SU-DHL-6 (cell line): ENCODE measurements at regions not wholly inside any gene's neighbourhood (a gene's known extent, or its start where the extent isn't known, plus 50 kb on each side); places are given as distances from the start of the nearest gene placed in this dataset.

Experiments used
- H2AFZ ChIP-seq: fragments of 200-600 bp; sonication (generic); 2 replicates; pipeline ENCODE4 v1.6.1; 2014; ENCODE audit warnings: low read depth, mild to moderate bottlenecking, moderate library complexity, mixed read lengths, antibody characterized with exemption, low read length; ENCODE audit not compliant: severe bottlenecking
- H3F3A ChIP-seq: fragments of 200-600 bp; shearing (Covaris generic); 2 replicates; pipeline ENCODE4 v1.6.0; 2016; ENCODE audit warnings: antibody characterized with exemption, mild to moderate bottlenecking; ENCODE audit not compliant: insufficient read depth
- H3K27ac ChIP-seq: fragments of 200-600 bp; sonication (generic); 2 replicates; pipeline ENCODE4 v1.5.1; 2016; ENCODE audit warnings: low read depth, mild to moderate bottlenecking, low read length, moderate library complexity, mixed read lengths
- H3K27me3 ChIP-seq: fragments of 200-600 bp; sonication (generic), shearing (Covaris generic); 2 replicates; pipeline ENCODE4 v1.6.0; 2014; ENCODE audit warnings: mild to moderate bottlenecking, low read length
- H3K36me3 ChIP-seq: fragments of 200-600 bp; sonication (generic); 2 replicates; pipeline ENCODE4 v1.6.1; 2014; ENCODE audit warnings: mild to moderate bottlenecking, low read length, mixed read lengths
- H3K4me2 ChIP-seq: fragments of 300-600, 200-600 bp; shearing (Covaris generic), sonication (generic); 2 replicates; pipeline ENCODE4 v1.6.0; 2014; ENCODE audit warnings: low read length, low read depth, mild to moderate bottlenecking; ENCODE audit not compliant: poor library complexity, severe bottlenecking
- H3K4me3 ChIP-seq: fragments of 200-600 bp; sonication (generic); 2 replicates; pipeline ENCODE4 v1.5.1; 2014; ENCODE audit warnings: antibody characterized with exemption, low read length, mild to moderate bottlenecking, mixed read lengths; ENCODE audit not compliant: insufficient read depth, poor library complexity, severe bottlenecking
- H3K79me2 ChIP-seq: fragments of 200-600 bp; sonication (generic); 2 replicates; pipeline ENCODE4 v1.6.1; 2014; ENCODE audit warnings: mild to moderate bottlenecking, low read length, moderate library complexity; ENCODE audit not compliant: insufficient read depth
- H3K9ac ChIP-seq: fragments of 200-600 bp; sonication (generic); 2 replicates; pipeline ENCODE4 v1.7.0; 2014; ENCODE audit warnings: mild to moderate bottlenecking, low read length
- H3K9me2 ChIP-seq: fragments of 200-600 bp; sonication (generic); replicated peaks from 2 replicates; pipeline ENCODE4 v1.6.1; 2014; ENCODE audit warnings: low read length; ENCODE audit not compliant: insufficient read depth
- H3K9me3 ChIP-seq: fragments of 200-600 bp; sonication (generic); 2 replicates; pipeline ENCODE4 v1.6.1; 2014; ENCODE audit warnings: low read length, mixed read lengths; ENCODE audit not compliant: insufficient read depth
- H4K20me1 ChIP-seq: fragments of 200-600 bp; sonication (generic); 2 replicates; pipeline ENCODE4 v1.6.1; 2014; ENCODE audit warnings: low read depth, mild to moderate bottlenecking, antibody characterized with exemption, low read length, moderate library complexity, mixed read lengths
- CTCF ChIP-seq: fragments of 200-600 bp; sonication (generic); IDR thresholded peaks from one replicate; pipeline ENCODE4 v1.5.1; 2017; ENCODE audit warnings: antibody characterized with exemption, mild to moderate bottlenecking, low read length, moderate library complexity; ENCODE audit not compliant: insufficient read depth, poor library complexity, severe bottlenecking
- EZH2phosphoT487 ChIP-seq: fragments of 200-600 bp; sonication (generic), shearing (Covaris generic); conservative IDR thresholded peaks from 2 replicates; pipeline ENCODE4 v1.6.1; 2018; ENCODE audit warnings: mild to moderate bottlenecking, antibody characterized with exemption, low read length, moderate library complexity, mixed read lengths

- Histone ChIP-seq H3K27me3 (no peaks in the 10 kb centered on the region), H3K9me2 (no peaks in the 10 kb centered on the region), H2AFZ (no peak overlapping the region), H3K4me2 (no peak overlapping the region), H4K20me1 (no peaks in the 10 kb centered on the region), H3K36me3 (no peaks in the 10 kb centered on the region), H3K4me3 (no peak overlapping the region), H3K79me2 (no peaks in the 10 kb centered on the region), H3F3A (no peaks in the 10 kb centered on the region), H3K9me3 (no peaks in the 10 kb centered on the region), H3K27ac (no peak overlapping the region), H3K9ac (no peak overlapping the region)
- TF ChIP-seq CTCF, result no peak
- no peak for TF ChIP-seq EZH2phosphoT487
Observed at GRCh38 chr1:212208978-212209644, 76.1 kb upstream of the PPP2R5A start.

GRCh38 chr1:212211371-212211770 is 73.8 kb upstream of the PPP2R5A start:
- TF ChIP-seq CTCF (no peak), EZH2phosphoT487 (no peak)

GRCh38 chr1:212212343-212212742 is 72.9 kb upstream of the PPP2R5A start:
- no peak overlapping the region for H3K27ac ChIP-seq
- no peaks in the 10 kb centered on the region for H3K36me3 ChIP-seq
- H3K9ac ChIP-seq, result no peak overlapping the region
- no peak overlapping the region for H2AFZ ChIP-seq
- no peaks in the 10 kb centered on the region for H3K9me3 ChIP-seq
- H3K79me2 ChIP-seq, result no peaks in the 10 kb centered on the region
- H4K20me1 ChIP-seq, result no peaks in the 10 kb centered on the region
- H3K4me2 ChIP-seq, result no peak overlapping the region
- no peaks in the 10 kb centered on the region for H3F3A ChIP-seq
- H3K4me3 ChIP-seq, result no peak overlapping the region
- no peaks in the 10 kb centered on the region for H3K9me2 ChIP-seq
- no peak for TF ChIP-seq EZH2phosphoT487
- no peak for TF ChIP-seq CTCF
- H3K27me3 ChIP-seq, result no peaks in the 10 kb centered on the region

More at GRCh38 chr1:212211371-212211770, 73.8 kb upstream of the PPP2R5A start:
- Histone ChIP-seq H4K20me1 (no peaks in the 10 kb centered on the region), H3K9me3 (no peaks in the 10 kb centered on the region), H3K27me3 (no peaks in the 10 kb centered on the region), H3K36me3 (no peaks in the 10 kb centered on the region), H3K9me2 (no peaks in the 10 kb centered on the region), H2AFZ (no peak overlapping the region), H3F3A (no peaks in the 10 kb centered on the region), H3K4me3 (no peak overlapping the region), H3K9ac (no peak overlapping the region), H3K79me2 (no peaks in the 10 kb centered on the region), H3K27ac (no peak overlapping the region), H3K4me2 (no peak overlapping the region)
